ENCODE measurements at regions not wholly inside any gene's neighbourhood (a gene's known extent, or its start where the extent isn't known, plus 50 kb on each side); places are given as distances from the start of the nearest gene placed in this dataset.

GRCh38 chr6:126170433-126170832 lies 169.5 kb upstream of the CENPW start:
- Histone ChIP-seq H3K36me3 (ENCODE audit: control insufficient read depth, insufficient read depth, low read length) (no peaks in the 10 kb centered on the region), H3K9ac (ENCODE audit: insufficient read depth in 1 of 2, low read depth in 2 of 2, low read length in 2 of 2) (no peak overlapping the region), H3K27me3 (ENCODE audit: control insufficient read depth in 2 of 2, insufficient read depth in 2 of 2, low read length in 2 of 2) (no peaks in the 10 kb centered on the region), H3K79me2 (ENCODE audit: control insufficient read depth, insufficient read depth, low read length) (no peaks in the 10 kb centered on the region), H2AFZ (ENCODE audit: low read depth, low read length) (peak overlapping the region; percentile 71), H3K4me2 (ENCODE audit: insufficient read depth, low read length) (no peak overlapping the region), H3K4me1 (replicated peaks in 1 of 2; ENCODE audit: control insufficient read depth in 2 of 2, insufficient read depth in 2 of 2, low read length in 2 of 2) (peaks cover 0 to 11% of the 10 kb centered on the region in 2 experiments; a peak in 2 of 5 replicates), H3K27ac (ENCODE audit: extremely low read depth, low read depth, low read length) (no peak overlapping the region), H3K9me3 (replicated peaks; ENCODE audit: control insufficient read depth, insufficient read depth, low read depth, low read length) (no peaks in the 10 kb centered on the region), H4K20me1 (replicated peaks; ENCODE audit: control insufficient read depth, insufficient read depth, low read length) (no peaks in the 10 kb centered on the region), H3K9me1 (ENCODE audit: control insufficient read depth, insufficient read depth, low read length) (no peaks in the 10 kb centered on the region), H3K4me3 (no peak overlapping the region)
- no peak for ATAC-seq
- 55% methylated on average over 5 of the region's 5 CpGs for whole genome bisulfite sequencing (ENCODE audit: insufficient coverage, low coverage, missing lambda C conversion rate)
- ChIA-PET CTCF (ENCODE audit: low intra/inter-chr PET ratio) (interaction anchor here (0.8 kb wide), 1 partner anchor 137 kb away, joined by 3 read pairs; no protein-coding TSS in a partner anchor), POLR2A (no interaction called here)
- intact Hi-C loops (cut with micrococcal nuclease): loop anchor here (2.0 to 10.0 kb wide), 5 partner anchors 44 to 856 kb away; partner anchors contain the start of gene CENPW
- no peak for FAIRE-seq
- no peak for DNase-seq (ENCODE audit: extremely low read depth in 1 of 4, low spot score in 3 of 4)
- no TSS peak for BruUV-seq (replicated peaks)
- in situ Hi-C loops (cut with MboI): no loop called here
- TF ChIP-seq PHTF2 (CRISPR knock-in tag; IDR thresholded peaks at IDR 0.05): no peak
- no peak for TF ChIP-seq BRF2 (IDR thresholded peaks at IDR 0.05; ENCODE audit: borderline replicate concordance, insufficient read depth, insufficient read length)
- TF ChIP-seq ZNF655 (CRISPR knock-in tag; IDR thresholded peaks at IDR 0.05): no peak
- no peak for TF ChIP-seq SIRT6 (IDR thresholded peaks at IDR 0.05; ENCODE audit: low read depth, low read length)
- TF ChIP-seq ZNF280B (CRISPR knock-in tag; IDR thresholded peaks at IDR 0.05): no peak
- TF ChIP-seq SNIP1 (IDR thresholded peaks at IDR 0.05; ENCODE audit: low read depth): no peak
- TF ChIP-seq L3MBTL2 (IDR thresholded peaks at IDR 0.05): no peak
- TF ChIP-seq ZNF75A (CRISPR knock-in tag; IDR thresholded peaks at IDR 0.05): no peak
- TF ChIP-seq MITF (IDR thresholded peaks at IDR 0.05): no peak
- TF ChIP-seq ELK3 (CRISPR knock-in tag; IDR thresholded peaks at IDR 0.05): no peak
- no peak for TF ChIP-seq NR2F6 (CRISPR knock-in tag; IDR thresholded peaks at IDR 0.05)
- no peak for TF ChIP-seq ELK1 (CRISPR knock-in tag; IDR thresholded peaks at IDR 0.05)
- TF ChIP-seq HMG20A (CRISPR knock-in tag; conservative IDR thresholded peaks at IDR 0.05): no peak
- no peak for TF ChIP-seq ZNF449 (CRISPR knock-in tag; IDR thresholded peaks at IDR 0.05)
